Hematopoietic multipotent progenitor cell (in vitro differentiated cells): ENCODE measurements at regions not wholly inside any gene's neighbourhood (a gene's known extent, or its start where the extent isn't known, plus 50 kb on each side); places are given as distances from the start of the nearest gene placed in this dataset.
"Not testable (repeated sequence)": the region's sequence is repeated elsewhere in the genome, so short reads cannot be mapped to it uniquely, and the experiment has no call there.

Source experiments
- DNase-seq, 3 donors: peaks; one replicate each; pipeline ENCODE4 v3.0.0-alpha.2; 2011 to 2015; ENCODE audit warnings: low read depth in 2 of 3, low spot score in 2 of 3

GRCh38 chrX:78603908-78604307 is 55.2 kb downstream of the RTL3 start:
- DNase-seq: no peak

DNA sequence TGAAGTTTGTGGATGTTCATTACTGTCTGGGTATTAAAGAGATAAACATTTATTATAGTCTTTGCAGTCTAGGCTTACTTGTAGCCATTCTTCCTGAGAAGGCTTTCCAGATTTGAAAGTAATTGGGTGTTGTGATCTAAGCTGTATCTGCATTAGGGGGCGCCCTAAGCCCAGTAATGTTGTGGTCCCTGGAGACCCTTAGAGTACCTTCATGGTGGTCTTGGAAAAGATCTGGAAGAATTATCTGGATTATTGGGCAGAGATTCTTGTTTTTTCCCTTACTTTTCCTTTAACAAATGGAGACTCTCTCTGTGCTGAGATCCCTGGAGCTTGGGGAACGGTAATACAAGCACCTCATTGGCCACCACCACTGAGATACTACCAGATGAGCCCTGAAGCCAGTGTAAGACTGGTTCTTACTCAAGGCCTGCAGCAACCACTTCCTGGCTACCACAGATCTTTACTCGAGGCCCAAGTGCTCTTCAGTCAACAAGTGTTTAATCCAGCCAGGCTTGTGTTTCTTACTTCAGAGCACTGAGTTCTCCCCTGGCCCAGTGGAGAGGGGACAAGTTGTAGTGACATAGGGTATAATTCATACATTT is 63.1 kb downstream of the RTL3 start:
- peak in 1 of 3 donors; percentile 37 for DNase-seq

DNA sequence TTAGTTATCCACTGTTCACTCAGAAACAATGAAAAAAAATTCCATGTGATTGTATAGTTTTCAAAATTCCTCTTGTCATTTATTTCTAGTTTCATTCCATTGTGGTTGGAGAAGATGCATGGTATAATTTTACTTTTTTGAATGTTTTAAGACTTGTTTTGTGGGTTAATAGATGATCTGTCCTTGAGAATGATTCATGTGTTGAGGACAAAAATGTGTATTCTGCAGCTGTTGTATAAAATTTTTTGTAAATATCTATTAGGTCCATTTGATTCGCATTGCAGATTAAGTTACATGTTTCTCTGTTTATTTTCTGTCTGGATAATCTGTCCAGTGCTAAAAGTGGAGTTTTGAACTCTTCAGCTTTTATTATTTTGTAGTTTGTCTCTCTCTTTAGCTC is 65.4 kb downstream of the RTL3 start:
- DNase-seq: no peak

DNA sequence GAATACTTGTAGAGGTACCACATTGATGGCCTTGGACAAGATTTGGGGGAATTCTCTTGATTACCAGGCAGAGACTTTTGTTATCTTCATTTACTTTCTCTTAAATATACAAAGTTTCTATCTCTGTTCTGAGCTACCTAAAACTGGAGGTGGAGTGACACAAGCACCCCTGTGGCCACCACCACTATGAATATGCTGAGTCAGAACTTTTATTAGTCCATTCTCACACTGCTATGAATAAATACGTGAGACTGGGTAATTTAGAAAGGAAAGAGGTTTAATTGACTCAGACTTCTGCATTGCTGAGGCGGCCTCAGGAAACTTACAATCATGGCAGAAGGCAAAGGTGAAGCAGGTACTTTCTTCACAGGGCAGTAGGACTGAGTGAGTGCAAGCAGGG is 67.1 kb downstream of the RTL3 start:
- DNase-seq: no peak

DNA sequence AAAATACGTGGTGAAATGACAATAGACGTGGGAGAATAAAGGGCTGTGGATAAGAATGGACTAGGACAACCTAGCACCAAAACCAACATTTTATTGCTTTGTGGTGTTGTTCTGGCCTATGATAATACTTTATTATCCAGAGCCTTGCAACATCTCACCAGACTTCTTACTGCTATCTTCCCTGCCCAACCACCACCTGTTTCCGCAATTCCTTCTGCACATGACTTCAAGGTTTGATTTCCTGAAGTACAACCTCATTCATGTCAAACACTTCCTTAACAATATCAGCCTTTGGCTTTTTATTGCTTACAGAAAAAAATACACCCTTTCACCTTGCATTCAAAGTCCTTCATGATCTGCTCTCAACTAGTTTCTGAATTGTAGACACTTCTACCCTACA is 84.8 kb downstream of the RTL3 start:
- DNase-seq: peak in 2 of 3 donors; percentile 62 to 87

DNA sequence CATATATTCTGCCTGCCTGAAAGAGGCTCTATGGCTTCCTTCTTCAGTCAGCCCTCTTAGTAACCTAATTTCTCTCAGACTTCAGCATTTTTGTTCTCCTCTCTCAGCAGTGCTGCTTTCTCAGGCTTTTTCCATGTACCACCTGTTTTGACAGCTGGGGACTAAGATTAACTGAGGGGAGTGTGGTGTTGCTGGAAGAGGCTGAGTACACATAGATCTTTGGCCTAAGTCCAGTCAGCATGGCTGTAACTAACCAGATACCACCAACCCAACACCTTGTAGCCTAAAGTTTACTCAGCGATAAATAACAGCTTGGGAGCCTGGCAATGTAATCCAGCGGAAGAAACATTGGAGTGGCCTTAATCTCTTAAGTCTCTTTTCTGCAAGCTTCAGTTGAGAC is 85.5 kb downstream of the RTL3 start:
- DNase-seq: peak in 1 of 3 donors; percentile 58

DNA sequence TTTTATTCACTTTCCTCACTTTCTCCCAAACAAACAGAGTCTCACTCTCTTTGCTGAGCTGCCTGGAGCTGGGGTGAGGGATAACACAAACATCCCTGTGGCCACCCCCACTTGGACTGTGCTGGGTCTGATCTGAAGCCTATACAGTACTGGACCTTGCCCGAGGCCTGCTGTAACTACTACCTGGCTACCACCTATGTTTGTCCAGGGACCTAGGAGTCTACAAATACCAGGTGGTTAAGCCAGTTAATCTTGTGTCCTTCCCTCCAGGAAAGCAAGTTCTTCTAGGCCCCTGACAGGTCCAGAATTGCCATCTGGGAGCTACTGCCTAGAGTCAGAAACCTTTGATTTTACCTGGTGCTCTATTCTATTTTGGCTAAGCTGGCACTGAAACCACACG is 87.3 kb downstream of the RTL3 start:
- no peak for DNase-seq

DNA sequence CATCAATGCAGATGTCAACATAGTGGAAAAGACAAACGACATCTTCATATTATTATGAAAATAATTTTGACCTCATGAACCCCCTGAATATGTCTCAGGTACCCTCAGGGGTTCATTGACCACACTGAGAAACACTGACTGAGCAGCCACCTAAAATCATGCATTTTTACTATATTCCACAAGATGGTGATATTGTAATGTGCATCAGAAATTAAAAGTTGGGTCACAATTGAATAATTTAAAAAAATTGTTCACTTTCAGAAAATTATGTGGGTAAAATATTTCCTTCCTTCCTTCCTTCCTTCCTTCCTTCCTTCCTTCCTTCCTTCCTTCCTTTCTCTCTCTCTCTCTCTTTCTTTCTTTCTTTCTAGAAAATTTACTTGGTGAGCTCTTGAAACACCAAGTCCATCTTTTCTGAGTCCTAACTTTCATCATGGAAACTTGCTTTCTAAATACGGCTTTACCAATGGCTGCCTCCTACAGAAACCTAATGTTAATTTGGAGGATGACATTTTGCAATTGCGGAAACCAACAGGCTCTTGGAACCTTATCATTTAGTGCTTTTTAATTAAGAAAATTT is 103.6 kb downstream of the RTL3 start:
- DNase-seq: peak in 2 of 3 donors; percentile 6 to 55

- not testable (repeated sequence) for DNase-seq
These were observed 106.5 kb downstream of the RTL3 start for GRCh38 chrX:78552628-78553027.

DNA sequence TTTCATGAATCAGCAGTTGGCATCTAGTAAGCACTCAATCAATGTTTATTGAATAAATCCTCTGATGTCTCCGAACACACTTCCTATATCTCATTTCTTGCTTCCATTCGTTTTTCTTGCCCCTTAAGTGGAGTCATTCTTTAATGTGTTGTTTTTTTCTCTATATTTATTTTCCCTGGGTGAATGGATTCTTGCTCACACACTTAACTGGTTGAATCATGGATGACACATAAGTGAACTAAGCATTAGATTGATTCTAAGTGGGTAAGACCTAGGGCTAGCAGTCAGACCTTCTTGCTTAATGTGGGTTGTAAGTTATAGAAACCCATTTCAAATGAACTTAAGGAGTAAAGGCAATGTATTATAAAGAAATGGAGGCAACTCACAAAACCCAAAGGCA is 111.1 kb downstream of the RTL3 start:
- no peak for DNase-seq

GRCh38 chrX:78545233-78545632 is 113.9 kb downstream of the RTL3 start:
- DNase-seq: no peak

GRCh38 chrX:78543281-78543680 is 115.8 kb downstream of the RTL3 start:
- no peak for DNase-seq

DNA sequence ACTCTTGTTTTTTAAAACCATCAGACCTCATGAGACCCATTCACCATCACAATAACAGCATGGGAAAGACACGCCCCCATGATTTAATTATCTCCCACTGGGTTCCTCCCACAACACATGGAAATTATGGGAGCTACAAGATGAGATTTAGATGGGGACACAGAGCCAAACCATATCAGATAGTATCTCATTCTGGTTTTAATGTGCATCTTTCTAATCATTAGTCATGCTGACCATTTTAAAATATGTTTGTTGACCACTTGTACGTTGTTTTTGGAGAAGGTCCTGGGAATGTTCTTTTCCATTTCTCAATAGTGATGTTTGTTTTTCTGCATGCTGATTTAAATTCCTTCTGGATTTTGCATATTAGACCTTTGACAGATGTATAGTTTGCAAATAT is 119.0 kb downstream of the RTL3 start:
- no peak for DNase-seq

DNA sequence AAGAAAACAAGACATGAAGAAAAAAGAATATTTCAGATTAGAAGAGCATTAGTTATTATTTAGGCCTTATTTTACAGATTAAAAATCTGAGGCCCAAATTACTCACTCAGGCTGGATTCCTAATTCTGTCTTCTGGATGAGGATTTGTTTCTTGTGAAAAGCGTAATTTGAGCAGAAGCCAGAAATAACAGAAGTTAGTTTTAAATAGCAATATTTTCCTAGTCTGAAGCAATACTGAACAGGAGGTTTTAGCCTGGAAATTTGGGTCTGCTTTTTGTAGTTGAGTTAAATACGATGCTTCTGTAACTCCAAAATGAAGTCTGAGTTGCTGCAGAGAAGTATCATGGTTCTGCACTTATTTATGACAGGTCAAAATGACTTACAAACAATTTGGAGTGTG is 124.9 kb downstream of the RTL3 start:
- no peak for DNase-seq

- no peak for DNase-seq
These were observed 126.8 kb downstream of the RTL3 start for GRCh38 chrX:78532363-78532762.

- no peak for DNase-seq
These were observed 131.3 kb downstream of the RTL3 start for GRCh38 chrX:78527818-78528217.

DNA sequence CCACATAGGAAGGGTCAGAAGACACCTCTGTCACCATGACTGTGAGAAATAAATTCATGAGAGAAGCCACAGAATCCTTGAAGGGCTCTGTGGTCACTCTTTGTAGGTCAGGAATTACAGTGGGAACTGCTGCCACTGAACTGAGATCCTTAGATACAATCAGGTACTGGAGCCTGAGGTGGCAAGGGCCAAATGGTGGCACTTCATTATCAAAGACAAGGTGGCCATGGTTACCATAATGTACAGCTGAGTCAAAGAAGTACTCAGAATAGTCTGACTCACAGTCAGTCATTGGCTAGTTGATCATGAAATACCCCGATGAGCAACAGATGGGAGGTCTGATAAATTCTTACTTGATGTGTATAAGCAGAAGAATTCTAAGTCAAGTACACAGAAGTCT is 131.9 kb downstream of the RTL3 start:
- DNase-seq: no peak

DNA sequence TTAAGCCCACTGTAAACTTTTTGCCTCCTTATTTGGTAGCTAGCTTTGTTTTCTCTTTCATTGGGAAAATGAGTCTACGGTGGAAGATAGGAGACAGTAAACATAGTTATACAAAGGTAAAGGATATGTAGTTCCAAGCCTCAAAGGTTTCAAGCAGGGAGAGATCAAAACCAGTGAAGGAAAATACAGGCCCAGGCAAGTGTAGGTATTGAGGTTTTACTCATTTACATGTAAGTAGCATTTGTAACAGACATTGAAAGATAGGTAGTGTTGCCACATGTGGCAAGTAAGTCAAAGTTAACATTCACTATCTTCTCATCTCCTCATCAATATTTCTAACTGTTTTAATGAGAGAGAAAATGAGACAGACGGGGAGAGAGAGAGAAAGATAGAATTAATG is 136.5 kb downstream of the RTL3 start:
- no peak for DNase-seq

DNA sequence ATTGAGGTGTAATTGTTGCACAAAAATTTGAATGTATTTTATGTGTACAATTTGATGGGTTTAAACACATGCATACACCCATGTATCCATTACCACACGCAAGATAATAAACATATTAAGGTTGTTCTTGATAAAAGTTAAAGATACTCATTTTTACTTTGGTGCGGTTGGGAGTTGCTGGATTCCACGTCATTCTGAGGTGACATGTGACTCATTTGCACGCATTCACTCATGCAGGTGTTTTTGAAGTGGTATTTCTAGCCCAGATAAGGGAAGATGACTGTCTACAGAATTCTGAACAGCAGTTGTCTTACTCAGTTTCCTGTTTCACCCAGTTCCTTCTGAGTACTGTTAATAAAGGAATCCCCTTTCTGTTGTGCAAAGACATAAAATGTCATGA is 142.0 kb downstream of the RTL3 start:
- peak in 1 of 3 donors; percentile 49 for DNase-seq

DNA sequence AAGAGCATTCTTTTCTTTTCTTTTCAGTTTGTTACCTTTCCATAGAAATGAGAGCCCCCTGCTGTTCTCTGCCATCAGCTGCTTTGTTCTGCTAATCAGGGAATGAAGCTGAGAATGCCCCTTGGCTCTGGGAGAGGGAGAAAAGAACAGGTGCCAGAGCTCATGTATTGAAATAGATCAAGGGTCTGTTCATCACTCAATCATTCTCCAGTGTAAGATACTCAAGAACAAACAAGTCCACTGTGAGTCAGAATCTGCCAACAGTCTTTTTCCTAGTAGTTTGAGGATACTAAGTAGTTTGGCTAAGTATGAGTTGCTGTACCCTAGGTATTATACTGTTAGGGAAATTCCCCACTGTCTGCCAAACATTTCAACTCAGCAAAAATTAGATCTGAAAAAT is 144.3 kb downstream of the RTL3 start:
- peak in 1 of 3 donors; percentile 33 for DNase-seq

GRCh38 chrX:78513971-78514738 is 145.0 kb downstream of the RTL3 start:
- DNase-seq: no peak

DNA sequence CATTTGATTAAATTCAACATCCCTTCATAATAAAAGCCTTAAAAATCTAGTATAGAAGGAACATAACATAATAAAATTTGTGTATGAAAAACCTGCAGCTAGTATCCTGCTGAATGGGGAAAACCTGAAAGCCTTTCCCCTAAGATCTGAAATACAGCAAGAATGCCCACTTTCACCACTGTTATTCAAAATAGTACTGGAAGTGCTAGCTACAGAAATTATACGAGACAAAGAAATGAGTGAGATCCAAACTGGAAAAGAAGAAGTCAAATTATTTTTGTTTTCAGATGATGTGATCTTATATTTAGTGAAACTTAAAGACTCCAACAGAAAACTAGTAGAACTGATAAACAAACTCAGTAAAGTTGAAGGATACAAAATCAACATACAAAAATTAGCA is 152.9 kb downstream of the RTL3 start:
- DNase-seq: no peak
